Activated T-helper 17 cell treated with anti-CD3 and anti-CD28 coated beads, Interleukin-2, amount 50 U/mL, for 72 hours (primary cell): ENCODE measurements at regions not wholly inside any gene's neighbourhood (a gene's known extent, or its start where the extent isn't known, plus 50 kb on each side); places are given as distances from the start of the nearest gene placed in this dataset.
A peak's percentile ranks its signal among the peaks of the same experiment; 100 is the strongest.
"Not testable (repeated sequence)": the region's sequence is repeated elsewhere in the genome, so short reads cannot be mapped to it uniquely, and the experiment has no call there.

ENCODE experiments used
- ATAC-seq: fragments of 150-1000 bp; cut with Tn5 transposase; replicated peaks from 2 replicates; pipeline ENCODE4 v1.10.0; 2021; ENCODE audit warnings: mild to moderate bottlenecking, moderate library complexity
- H3K27ac Mint-ChIP-seq: one replicate; pipeline ENCODE4 v1.8.0; 2022; ENCODE audit warnings: mixed read lengths
- H3K27me3 Mint-ChIP-seq: one replicate; pipeline ENCODE4 v1.8.0; 2022; ENCODE audit warnings: mixed read lengths
- H3K36me3 Mint-ChIP-seq: one replicate; pipeline ENCODE4 v1.8.0; 2022; ENCODE audit warnings: low read depth, mild to moderate bottlenecking, mixed read lengths
- H3K4me1 Mint-ChIP-seq: one replicate; pipeline ENCODE4 v1.8.0; 2022; ENCODE audit warnings: mixed read lengths
- H3K4me3 Mint-ChIP-seq: one replicate; pipeline ENCODE4 v1.8.0; 2022; ENCODE audit warnings: mild to moderate bottlenecking, mixed read lengths
- H3K9me3 Mint-ChIP-seq: one replicate; pipeline ENCODE4 v1.8.0; 2022; ENCODE audit warnings: mixed read lengths

- ATAC-seq, H3K27ac Mint-ChIP-seq, H3K36me3 Mint-ChIP-seq, H3K4me3 Mint-ChIP-seq, H3K27me3 Mint-ChIP-seq, H3K4me1 Mint-ChIP-seq, H3K9me3 Mint-ChIP-seq: not testable (repeated sequence)
Observed at GRCh38 chr9:66601472-66601871, 299.1 kb upstream of the ZNF658 start.

GRCh38 chr9:66631521-66632046 lies 268.9 kb upstream of the ZNF658 start:
- H3K27me3 Mint-ChIP-seq, ATAC-seq, H3K4me1 Mint-ChIP-seq, H3K9me3 Mint-ChIP-seq, H3K36me3 Mint-ChIP-seq, H3K4me3 Mint-ChIP-seq, H3K27ac Mint-ChIP-seq: not testable (repeated sequence)

DNA sequence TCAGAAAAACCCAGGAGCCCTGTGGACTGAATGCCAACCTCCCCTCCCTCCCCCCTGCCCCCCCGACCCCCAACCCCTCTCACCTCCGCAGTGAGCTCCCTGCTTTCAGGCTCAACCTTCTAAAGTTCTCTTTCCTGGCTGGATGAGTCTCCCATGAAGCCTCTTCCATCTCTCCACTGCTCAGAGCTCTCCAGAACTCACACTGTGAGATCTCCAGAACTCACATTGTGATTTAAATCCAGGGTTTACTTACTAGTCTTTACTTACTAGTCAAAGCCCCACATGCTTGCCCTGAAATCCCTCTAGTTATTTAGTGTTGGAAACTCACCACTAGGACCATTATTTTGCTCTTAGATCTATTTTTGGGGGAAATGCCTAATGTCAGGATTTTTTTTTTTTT lies 252.8 kb upstream of the ZNF658 start:
- not testable (repeated sequence) for H3K4me1 Mint-ChIP-seq, H3K27ac Mint-ChIP-seq, H3K27me3 Mint-ChIP-seq, H3K36me3 Mint-ChIP-seq, ATAC-seq, H3K9me3 Mint-ChIP-seq, H3K4me3 Mint-ChIP-seq

DNA sequence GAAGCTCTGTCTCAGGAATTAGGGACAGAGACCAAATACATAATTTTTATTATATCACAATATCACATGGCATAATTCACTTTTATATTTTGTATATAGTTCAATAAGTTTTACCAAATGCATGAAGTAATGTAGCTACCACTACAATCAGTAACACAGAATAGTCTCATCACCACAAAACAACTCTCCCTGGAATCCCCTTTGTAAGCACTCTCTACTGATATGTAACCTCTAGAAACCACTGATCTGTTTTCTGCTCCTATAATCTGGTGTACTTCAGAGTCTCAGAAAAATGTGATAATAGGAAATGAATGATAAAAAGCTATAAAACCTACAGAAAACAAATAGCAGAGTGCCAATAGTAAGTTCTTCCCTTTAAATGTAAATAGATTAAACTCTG lies 210.3 kb upstream of the ZNF658 start:
- ATAC-seq: not testable (repeated sequence)

GRCh38 chr9:66695561-66696240 lies 204.8 kb upstream of the ZNF658 start:
- ATAC-seq: peak; percentile 70
- H3K4me1 Mint-ChIP-seq, H3K27ac Mint-ChIP-seq, H3K4me3 Mint-ChIP-seq, H3K27me3 Mint-ChIP-seq, H3K36me3 Mint-ChIP-seq, H3K9me3 Mint-ChIP-seq: not testable (repeated sequence)

More for the DNA sequence above, 210.3 kb upstream of the ZNF658 start:
- H3K4me1 Mint-ChIP-seq, H3K27ac Mint-ChIP-seq, H3K4me3 Mint-ChIP-seq, H3K36me3 Mint-ChIP-seq, H3K27me3 Mint-ChIP-seq, H3K9me3 Mint-ChIP-seq: not testable (repeated sequence)

- H3K36me3 Mint-ChIP-seq, H3K4me3 Mint-ChIP-seq, H3K27ac Mint-ChIP-seq, H3K4me1 Mint-ChIP-seq, ATAC-seq, H3K9me3 Mint-ChIP-seq, H3K27me3 Mint-ChIP-seq: not testable (repeated sequence)
Observed at GRCh38 chr9:66697343-66698065, 203.0 kb upstream of the ZNF658 start.

- H3K27me3 Mint-ChIP-seq, H3K4me1 Mint-ChIP-seq, H3K36me3 Mint-ChIP-seq, ATAC-seq, H3K4me3 Mint-ChIP-seq, H3K9me3 Mint-ChIP-seq, H3K27ac Mint-ChIP-seq: not testable (repeated sequence)
Observed at GRCh38 chr9:66698066-66698455, 202.5 kb upstream of the ZNF658 start.

- not testable (repeated sequence) for H3K27ac Mint-ChIP-seq, H3K4me1 Mint-ChIP-seq, H3K27me3 Mint-ChIP-seq, H3K9me3 Mint-ChIP-seq, H3K4me3 Mint-ChIP-seq, H3K36me3 Mint-ChIP-seq
- peak; percentile 77 for ATAC-seq
Observed at GRCh38 chr9:66701411-66702377, 198.8 kb upstream of the ZNF658 start.

GRCh38 chr9:66711553-66711952 lies 189.0 kb upstream of the ZNF658 start:
- H3K27ac Mint-ChIP-seq, H3K4me1 Mint-ChIP-seq, H3K27me3 Mint-ChIP-seq, H3K36me3 Mint-ChIP-seq, H3K4me3 Mint-ChIP-seq, H3K9me3 Mint-ChIP-seq, ATAC-seq: not testable (repeated sequence)

DNA sequence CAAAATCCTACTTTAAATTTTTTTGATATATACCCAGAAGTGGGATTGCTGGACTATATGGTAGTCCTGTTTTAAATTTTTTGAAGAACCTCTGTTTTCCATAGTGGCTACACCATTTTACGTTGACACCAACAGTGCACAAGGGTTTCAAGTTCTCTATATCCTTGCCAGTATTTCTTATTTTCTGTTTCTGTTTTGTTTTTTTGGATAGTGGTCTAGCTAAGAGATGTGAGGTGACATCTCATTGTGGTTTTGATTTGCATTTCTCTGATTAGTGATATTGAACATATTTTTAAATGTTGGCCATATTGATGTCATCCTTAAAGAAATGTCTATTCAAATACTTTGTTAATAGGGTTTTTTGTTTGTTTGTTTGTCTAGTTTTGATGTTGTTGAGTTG lies 187.7 kb upstream of the ZNF658 start:
- H3K27me3 Mint-ChIP-seq, H3K36me3 Mint-ChIP-seq, H3K4me3 Mint-ChIP-seq, ATAC-seq, H3K27ac Mint-ChIP-seq, H3K9me3 Mint-ChIP-seq, H3K4me1 Mint-ChIP-seq: not testable (repeated sequence)

DNA sequence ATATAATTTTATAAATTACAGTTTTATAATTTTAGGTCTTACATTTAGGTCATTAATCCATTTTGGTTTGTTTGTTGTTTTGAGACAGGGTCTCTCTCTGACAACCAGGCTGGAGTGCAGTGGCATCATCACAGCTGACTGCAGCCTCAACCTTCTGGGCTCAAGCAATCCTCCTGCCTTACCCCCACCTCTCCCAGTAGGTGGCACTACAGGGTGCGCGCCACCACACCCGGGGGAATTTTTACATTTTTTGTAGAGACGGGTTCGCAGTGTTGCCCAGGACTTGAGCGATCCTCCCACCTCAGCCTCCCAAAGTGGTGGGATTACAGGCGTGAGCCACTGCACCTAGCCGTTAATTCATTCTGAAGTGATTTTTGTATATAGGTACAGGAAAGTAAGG lies 187.0 kb upstream of the ZNF658 start:
- not testable (repeated sequence) for H3K27ac Mint-ChIP-seq, H3K4me3 Mint-ChIP-seq, H3K9me3 Mint-ChIP-seq, H3K36me3 Mint-ChIP-seq, H3K4me1 Mint-ChIP-seq, H3K27me3 Mint-ChIP-seq
- ATAC-seq: peak; percentile 39

- H3K9me3 Mint-ChIP-seq, ATAC-seq, H3K4me3 Mint-ChIP-seq, H3K36me3 Mint-ChIP-seq, H3K27me3 Mint-ChIP-seq, H3K27ac Mint-ChIP-seq, H3K4me1 Mint-ChIP-seq: not testable (repeated sequence)
Observed at GRCh38 chr9:66720845-66721244, 179.7 kb upstream of the ZNF658 start.

DNA sequence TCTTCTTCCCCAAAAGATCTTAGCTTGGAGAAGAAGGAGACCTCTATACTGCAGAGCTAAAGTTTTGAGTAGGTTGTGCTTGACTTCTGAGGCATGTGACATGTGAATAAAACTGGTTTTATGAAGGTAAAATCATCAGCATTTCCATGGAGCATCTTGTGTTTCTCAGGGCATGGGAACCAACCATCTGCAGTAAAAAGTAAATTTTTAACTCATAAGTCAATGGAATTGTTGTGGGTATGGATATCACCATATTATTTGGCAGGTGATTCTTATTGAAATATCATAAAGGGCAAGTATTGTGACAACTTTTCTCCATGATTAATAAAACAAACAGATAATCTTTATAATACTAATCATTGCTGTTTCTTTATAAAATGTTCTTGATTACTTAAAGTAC lies 173.0 kb upstream of the ZNF658 start:
- H3K4me1 Mint-ChIP-seq, H3K36me3 Mint-ChIP-seq, H3K4me3 Mint-ChIP-seq, H3K27me3 Mint-ChIP-seq, ATAC-seq, H3K27ac Mint-ChIP-seq, H3K9me3 Mint-ChIP-seq: not testable (repeated sequence)

DNA sequence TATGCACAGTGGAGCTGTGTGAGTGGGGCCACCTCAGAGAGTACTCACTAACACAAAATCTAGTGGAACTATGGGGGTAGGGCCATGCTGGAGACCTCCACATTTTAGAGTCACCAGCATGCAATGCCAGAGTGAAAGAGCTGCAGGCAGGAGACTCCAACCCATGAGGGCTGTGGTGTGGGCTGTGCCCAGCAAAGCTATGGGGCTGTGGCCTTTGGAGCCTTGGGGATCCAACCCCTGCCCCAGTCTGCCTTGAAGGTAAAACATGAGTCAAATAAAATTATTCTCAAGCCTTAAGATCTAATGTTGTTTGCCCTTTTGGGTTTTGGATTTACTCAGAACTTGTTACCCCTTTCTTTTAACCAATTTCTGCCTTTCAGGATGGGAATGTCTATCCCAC lies 163.8 kb upstream of the ZNF658 start:
- not testable (repeated sequence) for H3K27ac Mint-ChIP-seq, H3K4me3 Mint-ChIP-seq, ATAC-seq, H3K27me3 Mint-ChIP-seq, H3K4me1 Mint-ChIP-seq, H3K36me3 Mint-ChIP-seq, H3K9me3 Mint-ChIP-seq

DNA sequence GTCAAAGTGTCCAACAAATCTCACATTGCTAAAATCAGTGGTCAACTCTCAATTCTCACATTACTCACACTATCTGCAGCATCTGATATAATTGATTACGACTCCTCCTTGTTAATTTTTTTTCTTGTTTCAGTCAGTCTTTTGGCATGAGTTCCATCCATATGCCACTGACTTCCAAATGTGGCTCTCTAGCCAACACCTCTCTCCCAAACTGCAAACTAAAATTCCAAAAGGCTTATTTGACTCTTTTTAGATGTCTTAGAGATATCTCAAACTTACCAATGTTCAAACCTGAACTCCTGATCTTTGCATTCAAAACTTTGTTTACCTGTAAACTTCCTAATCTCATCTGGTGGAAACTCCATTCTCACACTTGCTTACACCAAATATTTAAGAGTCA lies 162.1 kb upstream of the ZNF658 start:
- H3K4me3 Mint-ChIP-seq, ATAC-seq, H3K4me1 Mint-ChIP-seq, H3K36me3 Mint-ChIP-seq, H3K27ac Mint-ChIP-seq, H3K9me3 Mint-ChIP-seq, H3K27me3 Mint-ChIP-seq: not testable (repeated sequence)
